OCI-LY1 (cell line): ENCODE measurements at regions not wholly inside any gene's neighbourhood (a gene's known extent, or its start where the extent isn't known, plus 50 kb on each side); places are given as distances from the start of the nearest gene placed in this dataset.

Source experiments
- H2AFZ ChIP-seq: fragments of 200-600 bp; sonication (generic), shearing (Covaris generic); 2 replicates; pipeline ENCODE4 v1.6.0; 2014; ENCODE audit warnings: antibody characterized with exemption, mild to moderate bottlenecking, low read length
- H3F3A ChIP-seq: fragments of 200-600 bp; sonication (generic), shearing (Covaris generic); 2 replicates; pipeline ENCODE4 v1.6.0; 2014; ENCODE audit warnings: mild to moderate bottlenecking, antibody characterized with exemption, low read length, moderate library complexity; ENCODE audit not compliant: insufficient read depth
- H3K27ac ChIP-seq: fragments of 200-600 bp; sonication (generic); 2 replicates; pipeline ENCODE4 v1.5.1; 2014; ENCODE audit warnings: low read length, mixed run types, mild to moderate bottlenecking, low read depth; ENCODE audit not compliant: poor library complexity, severe bottlenecking
- H3K27me3 ChIP-seq: fragments of 200-600 bp; sonication (generic); 2 replicates; pipeline ENCODE4 v1.6.0; 2014; ENCODE audit warnings: antibody characterized with exemption, mild to moderate bottlenecking, low read length, moderate library complexity; ENCODE audit not compliant: insufficient read depth
- H3K36me3 ChIP-seq: fragments of 200-600 bp; sonication (generic); 2 replicates; pipeline ENCODE4 v1.6.1; 2014; ENCODE audit warnings: mild to moderate bottlenecking, antibody characterized with exemption, low read length, moderate library complexity, mixed read lengths; ENCODE audit not compliant: insufficient read depth
- H3K4me1 ChIP-seq: fragments of 200-600 bp; sonication (generic); 2 replicates; pipeline ENCODE4 v1.5.1; 2014; ENCODE audit warnings: mild to moderate bottlenecking, low read length, moderate library complexity; ENCODE audit not compliant: insufficient read depth, severe bottlenecking
- H3K4me2 ChIP-seq: fragments of 200-600 bp; sonication (generic), shearing (Covaris generic); 2 replicates; pipeline ENCODE4 v1.6.1; 2014; ENCODE audit warnings: low read length
- H3K4me3 ChIP-seq: fragments of 200-600 bp; sonication (generic); 2 replicates; pipeline ENCODE4 v1.5.1; 2014; ENCODE audit warnings: low read length, low read depth, mild to moderate bottlenecking, mixed read lengths; ENCODE audit not compliant: poor library complexity, severe bottlenecking
- H3K79me2 ChIP-seq: fragments of 200-600 bp; shearing (Covaris generic); 2 replicates; pipeline ENCODE4 v1.6.1; 2016; ENCODE audit warnings: mixed run types, low read length, mixed read lengths; ENCODE audit not compliant: insufficient read depth
- H3K9ac ChIP-seq: fragments of 200-600 bp; sonication (generic), shearing (Covaris generic); 2 replicates; pipeline ENCODE4 v1.6.1; 2014; ENCODE audit warnings: mild to moderate bottlenecking, low read length, mixed read lengths
- H3K9me2 ChIP-seq: fragments of 200-600 bp; sonication (generic), shearing (Covaris generic); 2 replicates; pipeline ENCODE4 v1.6.1; 2014; ENCODE audit warnings: low read depth, mild to moderate bottlenecking, low read length, mixed read lengths
- H3K9me3 ChIP-seq: fragments of 200-600 bp; shearing (Covaris generic); 2 replicates; pipeline ENCODE4 v1.6.1; 2014; ENCODE audit warnings: low read length, mixed read lengths
- H4K20me1 ChIP-seq: fragments of 200-600 bp; sonication (generic), shearing (Covaris generic); 2 replicates; pipeline ENCODE4 v1.6.0; 2016; ENCODE audit warnings: mild to moderate bottlenecking, low read length; ENCODE audit not compliant: insufficient read depth
- CTCF ChIP-seq: fragments of 200-600 bp; sonication (generic), shearing (Covaris generic); IDR thresholded peaks from 2 replicates; pipeline ENCODE4 v1.5.1; 2017; ENCODE audit warnings: mild to moderate bottlenecking, antibody characterized with exemption, low read length, moderate library complexity, mixed read lengths
- EZH2 ChIP-seq: fragments of 200-600 bp; sonication (generic), shearing (Covaris generic); IDR thresholded peaks from 2 replicates; pipeline ENCODE4 v1.8.0; 2017; ENCODE audit warnings: borderline replicate concordance, mixed run types, mild to moderate bottlenecking, antibody characterized with exemption, low read length, moderate library complexity, mixed read lengths

GRCh38 chr9:23245067-23245466 is 581.0 kb downstream of the ELAVL2 start:
- H3K27me3 ChIP-seq: no peaks in the 10 kb centered on the region
- no peaks in the 10 kb centered on the region for H4K20me1 ChIP-seq
- H3K27ac ChIP-seq: no peak overlapping the region
- no peaks in the 10 kb centered on the region for H3K9me2 ChIP-seq
- no peak for TF ChIP-seq EZH2
- TF ChIP-seq CTCF: no peak
- H3K79me2 ChIP-seq: no peaks in the 10 kb centered on the region
- no peak overlapping the region for H3K4me3 ChIP-seq
- no peak overlapping the region for H2AFZ ChIP-seq
- no peaks in the 10 kb centered on the region for H3K9me3 ChIP-seq
- H3K4me2 ChIP-seq: no peak overlapping the region
- no peaks in the 10 kb centered on the region for H3F3A ChIP-seq
- no peaks in the 10 kb centered on the region for H3K4me1 ChIP-seq
- H3K36me3 ChIP-seq: no peaks in the 10 kb centered on the region
- no peak overlapping the region for H3K9ac ChIP-seq

- H3K27ac ChIP-seq: no peak overlapping the region
- H3K9ac ChIP-seq: no peak overlapping the region
- no peak overlapping the region for H3K4me2 ChIP-seq
- H3K4me1 ChIP-seq: no peaks in the 10 kb centered on the region
- H4K20me1 ChIP-seq: no peaks in the 10 kb centered on the region
- H3K79me2 ChIP-seq: no peaks in the 10 kb centered on the region
- H3K36me3 ChIP-seq: no peaks in the 10 kb centered on the region
- H3K27me3 ChIP-seq: no peaks in the 10 kb centered on the region
- H3F3A ChIP-seq: no peaks in the 10 kb centered on the region
- no peak overlapping the region for H2AFZ ChIP-seq
- no peak for TF ChIP-seq EZH2
- TF ChIP-seq CTCF: no peak
- H3K4me3 ChIP-seq: no peak overlapping the region
- no peaks in the 10 kb centered on the region for H3K9me2 ChIP-seq
- no peaks in the 10 kb centered on the region for H3K9me3 ChIP-seq
Measured at GRCh38 chr9:23254404-23255184, 571.4 kb downstream of the ELAVL2 start.

GRCh38 chr9:23255346-23255745 is 570.7 kb downstream of the ELAVL2 start:
- Histone ChIP-seq H3K27me3 (no peaks in the 10 kb centered on the region), H3K36me3 (no peaks in the 10 kb centered on the region), H3K9ac (no peak overlapping the region), H3K9me2 (no peaks in the 10 kb centered on the region), H3K4me3 (no peak overlapping the region), H2AFZ (no peak overlapping the region), H3K4me2 (no peak overlapping the region), H3F3A (no peaks in the 10 kb centered on the region), H4K20me1 (no peaks in the 10 kb centered on the region), H3K27ac (no peak overlapping the region), H3K9me3 (no peaks in the 10 kb centered on the region), H3K4me1 (no peaks in the 10 kb centered on the region), H3K79me2 (no peaks in the 10 kb centered on the region)
- TF ChIP-seq EZH2: no peak
- TF ChIP-seq CTCF: no peak
